Mesenchymal stem cell (in vitro differentiated cells and primary cell): ENCODE measurements at regions not wholly inside any gene's neighbourhood (a gene's known extent, or its start where the extent isn't known, plus 50 kb on each side); places are given as distances from the start of the nearest gene placed in this dataset.

Experiments
- DNase-seq: peaks from one replicate; pipeline ENCODE4 v3.0.0-alpha.2; 2013
- H2AFZ ChIP-seq: one replicate; pipeline ENCODE4 v1.6.1; 2013; ENCODE audit warnings: low read depth, mild to moderate bottlenecking, control low read depth, inconsistent platforms, low read length, moderate library complexity
- H2AK5ac ChIP-seq: 2 replicates; pipeline ENCODE4 v1.6.1; 2013; ENCODE audit warnings: low read length, moderate library complexity, mild to moderate bottlenecking, inconsistent platforms; ENCODE audit not compliant: severe bottlenecking
- H2BK120ac ChIP-seq: one replicate; pipeline ENCODE4 v1.6.1; 2013; ENCODE audit warnings: low read depth, mild to moderate bottlenecking, inconsistent platforms, low read length, moderate library complexity
- H2BK12ac ChIP-seq, 2 experiments: one replicate each; pipeline ENCODE4 v1.6.1; 2013; ENCODE audit warnings: inconsistent platforms in 2 of 2, low read length in 2 of 2, mild to moderate bottlenecking in 2 of 2, moderate library complexity in 2 of 2, control low read depth in 1 of 2
- H2BK15ac ChIP-seq: one replicate; pipeline ENCODE4 v1.6.1; 2013; ENCODE audit warnings: mild to moderate bottlenecking, low read depth, inconsistent platforms; ENCODE audit not compliant: poor library complexity, severe bottlenecking
- H2BK5ac ChIP-seq: 2 replicates; pipeline ENCODE4 v1.6.1; 2013; ENCODE audit warnings: low read depth, mild to moderate bottlenecking, low read length, control low read depth, inconsistent platforms; ENCODE audit not compliant: poor library complexity, severe bottlenecking
- H3K14ac ChIP-seq, 2 experiments: one replicate each; pipeline ENCODE4 v1.6.1; 2013; ENCODE audit warnings: inconsistent platforms in 2 of 2, low read length in 2 of 2, control low read depth in 1 of 2, mild to moderate bottlenecking in 1 of 2, moderate library complexity in 1 of 2
- H3K18ac ChIP-seq, 2 experiments: one replicate each; pipeline ENCODE4 v1.6.1; 2013; ENCODE audit warnings: inconsistent platforms in 2 of 2, low read length in 2 of 2, control low read depth in 1 of 2, low read depth in 1 of 2, mild to moderate bottlenecking in 1 of 2
- H3K23ac ChIP-seq, 2 experiments: one replicate each; pipeline ENCODE4 v1.6.1; 2013; ENCODE audit warnings: inconsistent platforms in 2 of 2, low read length in 2 of 2, mild to moderate bottlenecking in 2 of 2, moderate library complexity in 2 of 2, control low read depth in 1 of 2
- H3K27ac ChIP-seq: 2 replicates; pipeline ENCODE4 v1.5.1; 2013; ENCODE audit warnings: mild to moderate bottlenecking, moderate library complexity, low read length, control low read depth, inconsistent platforms; ENCODE audit not compliant: poor library complexity, severe bottlenecking
- H3K27me3 ChIP-seq, 2 experiments: 2 replicates each; pipeline versions ENCODE4 v1.6.1 to v1.7.0; 2013; ENCODE audit warnings: low read length in 2 of 2, mild to moderate bottlenecking in 2 of 2, moderate library complexity in 2 of 2, control low read depth in 1 of 2, inconsistent platforms in 1 of 2; ENCODE audit not compliant: control insufficient read depth in 1 of 2, insufficient read depth in 1 of 2
- H3K36me3 ChIP-seq, 2 experiments: 2 replicates each; pipeline versions ENCODE4 v1.6.1 to v1.7.0; 2013; ENCODE audit warnings: low read length in 2 of 2, control low read depth in 1 of 2, inconsistent platforms in 1 of 2, low read depth in 1 of 2, mild to moderate bottlenecking in 1 of 2; ENCODE audit not compliant: insufficient read depth in 2 of 2, control insufficient read depth in 1 of 2
- H3K4ac ChIP-seq, 2 experiments: one replicate each; pipeline ENCODE4 v1.6.1; 2013; ENCODE audit warnings: inconsistent platforms in 2 of 2, low read length in 2 of 2, mild to moderate bottlenecking in 2 of 2, moderate library complexity in 2 of 2, control low read depth in 1 of 2, low read depth in 1 of 2
- H3K4me1 ChIP-seq: 2 replicates; pipeline ENCODE4 v1.6.1; 2013; ENCODE audit warnings: low read depth, low read length, control low read depth; ENCODE audit not compliant: control insufficient read depth, insufficient read depth
- H3K4me2 ChIP-seq: 2 replicates; pipeline ENCODE4 v1.6.1; 2013; ENCODE audit warnings: low read length, mild to moderate bottlenecking, inconsistent platforms; ENCODE audit not compliant: poor library complexity, severe bottlenecking
- H3K4me3 ChIP-seq, 2 experiments: 2 replicates each; pipeline versions ENCODE4 v1.5.1 to v1.7.0; 2013; ENCODE audit warnings: low read length in 2 of 2, mild to moderate bottlenecking in 2 of 2, control low read depth in 1 of 2, low read depth in 1 of 2; ENCODE audit not compliant: insufficient read depth in 1 of 2
- H3K79me1 ChIP-seq: replicated peaks from 2 replicates; pipeline ENCODE4 v1.6.1; 2013; ENCODE audit warnings: mild to moderate bottlenecking, control low read depth, low read length, inconsistent platforms; ENCODE audit not compliant: poor library complexity, severe bottlenecking
- H3K9ac ChIP-seq: 2 replicates; pipeline ENCODE4 v1.7.0; 2013; ENCODE audit warnings: mild to moderate bottlenecking, low read length, moderate library complexity
- H3K9me3 ChIP-seq: 2 replicates; pipeline ENCODE4 v1.7.0; 2013; ENCODE audit warnings: mild to moderate bottlenecking, low read length; ENCODE audit not compliant: control insufficient read depth
- H4K8ac ChIP-seq: one replicate; pipeline ENCODE4 v1.6.1; 2013; ENCODE audit warnings: inconsistent platforms, mild to moderate bottlenecking, low read length, moderate library complexity
- H4K91ac ChIP-seq: one replicate; pipeline ENCODE4 v1.6.1; 2013; ENCODE audit warnings: mild to moderate bottlenecking, low read length, inconsistent platforms
- WGBS: methylation state at CpG from one replicate; pipeline ENCODE4 v1.1.7; 2013; ENCODE audit warnings: mixed read lengths; 5-methylcytosine and 5-hydroxymethylcytosine counted together

DNA sequence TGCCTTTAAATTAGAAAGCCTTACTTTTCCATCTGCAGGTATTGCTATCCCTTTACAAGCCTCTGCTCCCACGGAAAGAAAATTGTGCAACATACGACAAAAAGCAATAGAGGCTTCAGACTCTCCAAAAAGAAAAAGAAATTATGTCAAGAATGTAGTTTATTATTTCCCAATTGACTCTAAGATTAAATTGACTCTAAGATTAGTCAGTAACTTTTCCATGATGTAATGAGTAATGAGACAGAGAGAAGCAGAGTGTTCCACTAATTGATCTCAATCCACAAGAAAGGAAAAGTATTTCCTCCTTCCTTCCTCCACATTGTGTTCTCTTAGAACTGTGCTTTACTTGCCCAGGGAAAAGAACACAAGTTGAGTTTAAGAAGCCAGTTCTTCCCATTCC lies 345.7 kb upstream of the HS3ST1 start:
- H3K4ac ChIP-seq, result no peak overlapping the region
- H3K23ac ChIP-seq, result no peak overlapping the region
- no peak overlapping the region for H2AFZ ChIP-seq
- H4K8ac ChIP-seq, result no peak overlapping the region
- no peaks in the 10 kb centered on the region for H3K9me3 ChIP-seq
- no peak overlapping the region for H2BK120ac ChIP-seq
- no peaks in the 10 kb centered on the region for H3K27me3 ChIP-seq
- H3K18ac ChIP-seq, result no peak overlapping the region
- no peak overlapping the region for H3K14ac ChIP-seq
- no peak overlapping the region for H3K9ac ChIP-seq
- no peak overlapping the region for H3K4me2 ChIP-seq
- no peak overlapping the region for H2BK12ac ChIP-seq
- DNase-seq, result no peak
- H3K79me1 ChIP-seq, result no peaks in the 10 kb centered on the region
- H4K91ac ChIP-seq, result no peak overlapping the region
- H3K36me3 ChIP-seq, result no peaks in the 10 kb centered on the region
- H3K27ac ChIP-seq, result peak overlapping the region; percentile 26
- no CpG with 5 or more reads among the region's 2 CpGs for WGBS
- no peaks in the 10 kb centered on the region for H3K4me1 ChIP-seq
- H3K4me3 ChIP-seq, result no peak overlapping the region
- no peak overlapping the region for H2AK5ac ChIP-seq
- H2BK15ac ChIP-seq, result no peak overlapping the region
- H2BK5ac ChIP-seq, result no peak overlapping the region

DNA sequence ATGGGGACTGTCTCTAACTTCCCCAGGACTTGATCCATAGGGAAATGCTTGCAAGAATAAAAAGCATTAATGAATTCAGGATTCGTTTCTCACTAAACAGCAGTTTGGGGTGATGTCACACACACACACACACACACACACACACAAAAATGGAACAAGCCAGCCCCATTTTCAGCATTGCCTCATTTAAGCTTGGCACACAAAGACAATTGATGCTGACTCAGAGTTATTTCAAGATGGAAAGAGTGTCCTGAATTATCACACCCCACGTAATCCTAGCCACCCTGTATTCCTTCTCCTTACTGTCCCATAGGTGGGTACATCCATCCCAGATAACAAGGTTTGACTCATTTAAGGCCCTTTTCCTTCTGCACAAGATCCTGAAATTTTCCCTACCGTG lies 345.1 kb upstream of the HS3ST1 start:
- Histone ChIP-seq H4K91ac (no peak overlapping the region), H3K36me3 (no peaks in the 10 kb centered on the region), H2AFZ (no peak overlapping the region), H3K79me1 (no peaks in the 10 kb centered on the region), H3K18ac (no peak overlapping the region), H3K9me3 (no peaks in the 10 kb centered on the region), H3K4me1 (no peaks in the 10 kb centered on the region), H3K27ac (no peak overlapping the region), H3K23ac (no peak overlapping the region), H2AK5ac (no peak overlapping the region), H2BK12ac (no peak overlapping the region), H3K4ac (no peak overlapping the region), H3K4me2 (no peak overlapping the region), H3K9ac (no peak overlapping the region), H2BK120ac (no peak overlapping the region), H3K4me3 (no peak overlapping the region), H3K14ac (no peak overlapping the region), H2BK5ac (no peak overlapping the region), H4K8ac (no peak overlapping the region), H2BK15ac (no peak overlapping the region), H3K27me3 (no peaks in the 10 kb centered on the region)
- DNase-seq, result no peak
- 89% methylated on average over 2 of the region's 3 CpGs for WGBS

DNA sequence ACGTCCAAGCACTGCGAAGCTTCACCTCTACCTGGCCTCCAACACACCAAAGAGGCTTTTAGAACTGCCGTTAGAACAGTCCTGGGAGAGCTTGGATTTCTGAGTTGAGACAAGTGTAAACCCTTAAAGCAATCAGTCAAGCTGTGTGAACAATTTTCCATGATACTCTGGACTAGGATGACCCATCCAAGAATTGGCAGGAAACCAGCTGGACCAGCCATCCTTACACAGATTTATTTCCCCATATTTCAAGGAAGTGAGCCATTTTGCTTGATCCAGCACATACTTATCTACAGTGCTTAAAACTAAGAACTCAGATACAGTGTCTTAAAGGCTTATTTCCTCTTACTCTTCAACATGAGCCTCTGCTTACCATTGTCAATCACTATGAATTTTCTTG lies 340.7 kb upstream of the HS3ST1 start:
- Histone ChIP-seq H3K36me3 (no peaks in the 10 kb centered on the region), H3K23ac (no peak overlapping the region), H3K9ac (no peak overlapping the region), H3K14ac (no peak overlapping the region), H3K18ac (no peak overlapping the region), H3K4me1 (no peaks in the 10 kb centered on the region), H2AFZ (no peak overlapping the region), H3K27me3 (no peaks in the 10 kb centered on the region), H3K4me3 (no peak overlapping the region), H2BK120ac (no peak overlapping the region), H4K91ac (no peak overlapping the region), H2BK15ac (no peak overlapping the region), H3K79me1 (no peaks in the 10 kb centered on the region), H2BK5ac (no peak overlapping the region), H3K9me3 (no peaks in the 10 kb centered on the region), H2BK12ac (no peak overlapping the region), H3K27ac (no peak overlapping the region), H4K8ac (no peak overlapping the region), H2AK5ac (no peak overlapping the region), H3K4ac (no peak overlapping the region), H3K4me2 (no peak overlapping the region)
- peak; percentile 18 for DNase-seq
- 95% methylated on average over 3 of the region's 3 CpGs for WGBS

DNA sequence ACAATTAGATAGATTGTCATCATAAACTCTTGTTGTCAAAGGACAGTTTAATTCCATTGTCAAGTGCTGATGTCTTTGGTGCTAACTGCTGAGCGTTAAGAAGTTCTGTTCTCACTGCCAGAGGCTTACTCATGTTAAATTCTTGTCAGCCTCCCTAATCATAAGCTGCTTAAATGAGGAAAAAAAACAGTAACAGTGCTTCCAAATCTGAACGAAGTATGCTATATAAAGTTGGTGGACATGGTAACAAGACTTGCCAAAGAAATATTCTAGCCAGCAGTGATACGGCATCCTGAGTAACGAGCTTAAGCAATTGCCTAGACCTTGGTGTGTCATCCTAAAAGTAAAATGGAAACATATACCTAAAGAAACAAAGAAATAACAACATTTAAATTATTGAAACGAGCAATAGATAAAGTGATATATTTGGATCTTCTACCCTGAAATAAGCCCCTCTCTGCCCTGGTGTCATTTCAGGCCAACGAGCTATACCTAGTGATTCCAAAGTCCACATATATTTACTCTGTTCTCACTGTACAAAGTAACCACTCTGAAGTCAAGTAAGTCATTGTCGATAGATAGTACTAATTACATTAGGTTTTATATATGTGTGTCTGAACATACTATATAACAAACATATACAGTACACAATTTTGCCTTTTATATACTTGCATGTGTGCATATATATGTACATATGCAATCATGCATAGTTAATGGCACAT lies 339.7 kb upstream of the HS3ST1 start:
- no peak for DNase-seq
- H3K27me3 ChIP-seq, result no peaks in the 10 kb centered on the region
- H2BK5ac ChIP-seq, result no peak overlapping the region
- H2BK12ac ChIP-seq, result no peak overlapping the region
- H3K4me2 ChIP-seq, result no peak overlapping the region
- no peak overlapping the region for H3K4ac ChIP-seq
- no peak overlapping the region for H3K18ac ChIP-seq
- no peak overlapping the region for H4K91ac ChIP-seq
- H2AFZ ChIP-seq, result no peak overlapping the region
- no peak overlapping the region for H3K23ac ChIP-seq
- H4K8ac ChIP-seq, result no peak overlapping the region
- H3K4me3 ChIP-seq, result no peak overlapping the region
- H3K79me1 ChIP-seq, result no peaks in the 10 kb centered on the region
- no peaks in the 10 kb centered on the region for H3K36me3 ChIP-seq
- H3K4me1 ChIP-seq, result no peaks in the 10 kb centered on the region
- 88% methylated on average over 2 of the region's 7 CpGs for WGBS
- H3K9me3 ChIP-seq, result no peaks in the 10 kb centered on the region
- no peak overlapping the region for H3K9ac ChIP-seq
- H2BK15ac ChIP-seq, result no peak overlapping the region
- no peak overlapping the region for H2AK5ac ChIP-seq
- H3K27ac ChIP-seq, result no peak overlapping the region
- no peak overlapping the region for H3K14ac ChIP-seq
- no peak overlapping the region for H2BK120ac ChIP-seq
